ENCODE measurements at regions not wholly inside any gene's neighbourhood (a gene's known extent, or its start where the extent isn't known, plus 50 kb on each side); places are given as distances from the start of the nearest gene placed in this dataset.

DNA sequence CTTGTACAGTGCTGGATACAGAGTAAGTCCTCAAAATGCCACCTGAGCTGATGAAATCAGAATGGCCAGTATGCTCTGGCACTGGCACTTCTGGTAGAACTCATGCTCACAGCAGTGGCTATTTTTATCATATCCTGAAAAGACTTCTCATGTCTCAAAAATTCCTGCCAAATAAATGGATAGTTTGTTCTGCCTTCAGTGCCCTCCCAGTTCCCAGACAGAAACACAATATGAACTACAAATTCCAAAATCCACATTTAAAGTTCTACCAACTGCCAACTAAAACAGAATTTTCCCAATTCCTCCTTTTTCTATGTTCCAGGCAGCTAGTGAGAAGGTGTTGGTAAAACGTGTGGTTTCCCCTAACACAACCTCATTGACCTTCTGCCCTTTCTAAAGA is 51.4 kb upstream of the RGS1 start:
- TF ChIP-seq NFE2L1 (CRISPR knock-in tag; IDR thresholded peaks at IDR 0.05) (no peak), ATF1 (CRISPR knock-in tag; IDR thresholded peaks at IDR 0.05) (no peak), SP1 (CRISPR knock-in tag; conservative IDR thresholded peaks at IDR 0.05) (no peak), RELA (CRISPR knock-in tag; IDR thresholded peaks at IDR 0.05; ENCODE audit: borderline replicate concordance) (no peak), JUN (CRISPR knock-in tag; IDR thresholded peaks at IDR 0.05) (no peak), NR2C2 (CRISPR knock-in tag; IDR thresholded peaks at IDR 0.05) (no peak)
- TF ChIP-seq, protein P1, sequence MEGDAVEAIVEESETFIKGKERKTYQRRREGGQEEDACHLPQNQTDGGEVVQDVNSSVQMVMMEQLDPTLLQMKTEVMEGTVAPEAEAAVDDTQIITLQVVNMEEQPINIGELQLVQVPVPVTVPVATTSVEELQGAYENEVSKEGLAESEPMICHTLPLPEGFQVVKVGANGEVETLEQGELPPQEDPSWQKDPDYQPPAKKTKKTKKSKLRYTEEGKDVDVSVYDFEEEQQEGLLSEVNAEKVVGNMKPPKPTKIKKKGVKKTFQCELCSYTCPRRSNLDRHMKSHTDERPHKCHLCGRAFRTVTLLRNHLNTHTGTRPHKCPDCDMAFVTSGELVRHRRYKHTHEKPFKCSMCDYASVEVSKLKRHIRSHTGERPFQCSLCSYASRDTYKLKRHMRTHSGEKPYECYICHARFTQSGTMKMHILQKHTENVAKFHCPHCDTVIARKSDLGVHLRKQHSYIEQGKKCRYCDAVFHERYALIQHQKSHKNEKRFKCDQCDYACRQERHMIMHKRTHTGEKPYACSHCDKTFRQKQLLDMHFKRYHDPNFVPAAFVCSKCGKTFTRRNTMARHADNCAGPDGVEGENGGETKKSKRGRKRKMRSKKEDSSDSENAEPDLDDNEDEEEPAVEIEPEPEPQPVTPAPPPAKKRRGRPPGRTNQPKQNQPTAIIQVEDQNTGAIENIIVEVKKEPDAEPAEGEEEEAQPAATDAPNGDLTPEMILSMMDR (IDR thresholded peaks at IDR 0.05), result no peak
- TF ChIP-seq, protein P2, sequence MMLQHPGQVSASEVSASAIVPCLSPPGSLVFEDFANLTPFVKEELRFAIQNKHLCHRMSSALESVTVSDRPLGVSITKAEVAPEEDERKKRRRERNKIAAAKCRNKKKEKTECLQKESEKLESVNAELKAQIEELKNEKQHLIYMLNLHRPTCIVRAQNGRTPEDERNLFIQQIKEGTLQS (CRISPR knock-in tag; conservative IDR thresholded peaks at IDR 0.05), result no peak
- TF ChIP-seq, protein P3, sequence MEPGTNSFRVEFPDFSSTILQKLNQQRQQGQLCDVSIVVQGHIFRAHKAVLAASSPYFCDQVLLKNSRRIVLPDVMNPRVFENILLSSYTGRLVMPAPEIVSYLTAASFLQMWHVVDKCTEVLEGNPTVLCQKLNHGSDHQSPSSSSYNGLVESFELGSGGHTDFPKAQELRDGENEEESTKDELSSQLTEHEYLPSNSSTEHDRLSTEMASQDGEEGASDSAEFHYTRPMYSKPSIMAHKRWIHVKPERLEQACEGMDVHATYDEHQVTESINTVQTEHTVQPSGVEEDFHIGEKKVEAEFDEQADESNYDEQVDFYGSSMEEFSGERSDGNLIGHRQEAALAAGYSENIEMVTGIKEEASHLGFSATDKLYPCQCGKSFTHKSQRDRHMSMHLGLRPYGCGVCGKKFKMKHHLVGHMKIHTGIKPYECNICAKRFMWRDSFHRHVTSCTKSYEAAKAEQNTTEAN (CRISPR knock-in tag; IDR thresholded peaks at IDR 0.05), result no peak
- TF ChIP-seq, protein P4, sequence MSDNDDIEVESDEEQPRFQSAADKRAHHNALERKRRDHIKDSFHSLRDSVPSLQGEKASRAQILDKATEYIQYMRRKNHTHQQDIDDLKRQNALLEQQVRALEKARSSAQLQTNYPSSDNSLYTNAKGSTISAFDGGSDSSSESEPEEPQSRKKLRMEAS (CRISPR knock-in tag; IDR thresholded peaks at IDR 0.05), result no peak

All from WTC11 (cell line).